Right lobe of liver (tissue), 6 donors: ENCODE measurements at regions not wholly inside any gene's neighbourhood (a gene's known extent, or its start where the extent isn't known, plus 50 kb on each side); places are given as distances from the start of the nearest gene placed in this dataset.

Source experiments
- ATAC-seq, 4 donors: fragments of 200-7000 bp; cut with Tn5 transposase; one replicate each; pipeline ENCODE4 v1.9.1; 2020; ENCODE audit warnings: mild to moderate bottlenecking in 4 of 4, moderate library complexity in 4 of 4
- DNase-seq, 3 donors: peaks; one replicate each; pipeline ENCODE4 v3.0.0-alpha.2; 2020
- H3K27ac ChIP-seq, 3 donors: fragments of 200-600 bp; one replicate each; pipeline ENCODE4 v1.8.0; 2022
- H3K27me3 ChIP-seq, 2 donors: fragments of 200-600 bp; one replicate each; pipeline ENCODE4 v1.8.0; 2022
- H3K36me3 ChIP-seq, 4 donors: fragments of 200-600 bp; sonication (generic) in 1 of 4; one replicate each; pipeline versions ENCODE4 v1.5.1 to v1.8.0; 2017 to 2022; ENCODE audit warnings: control low read depth in 1 of 4
- H3K4me1 ChIP-seq, 4 donors: fragments of 200-600 bp; sonication (generic) in 1 of 4; one replicate each; pipeline versions ENCODE4 v1.5.1 to v1.8.0; 2017 to 2022; ENCODE audit warnings: control low read depth in 1 of 4
- H3K4me3 ChIP-seq, 3 donors: fragments of 200-600 bp; one replicate each; pipeline ENCODE4 v1.8.0; 2022
- H3K9me3 ChIP-seq, 4 donors: fragments of 200-600 bp; sonication (generic) in 1 of 4; one replicate each; pipeline versions ENCODE4 v1.5.1 to v1.8.0; 2017 to 2022; ENCODE audit warnings: control low read depth in 1 of 4
- CTCF ChIP-seq, 4 donors: fragments of 200-600 bp in 3 of 4; fragments of 450-650 bp in 1 of 4; IDR thresholded peaks; one replicate each; pipeline versions ENCODE4 v1.5.1 to v1.8.0; 2016 to 2022; ENCODE audit warnings: antibody characterized with exemption in 4 of 4, mild to moderate bottlenecking in 2 of 4
- POLR2A ChIP-seq: fragments of 450-650 bp; IDR thresholded peaks from one replicate; pipeline ENCODE4 v1.6.1; 2017; ENCODE audit warnings: antibody characterized with exemption, mild to moderate bottlenecking
- WGBS: methylation state at CpG from one replicate; pipeline ENCODE4 v1.1.6; 2018; ENCODE audit warnings: low coverage, low lambda C conversion rate; ENCODE audit not compliant: insufficient coverage; ENCODE audit errors: missing lambda C conversion rate; 5-methylcytosine and 5-hydroxymethylcytosine counted together
- intact Hi-C, 2 donors: fragments of 100-400 bp; cut with DNase I; formaldehyde crosslinking; loops; one replicate each; pipeline versions ENCODE4 v1.11.2 to v1.14.1; 2022
- donor health status: DM: no; HTN: yes; CAD: no.
- donor health status: DM: no; HTN: no; CAD: no.
- donor health status: DM: no; HTN: no; CAD: no.
- donor health status: DM: no; HTN: yes; CAD: no.
- donor health status: DM: no; HTN: yes; CAD: no.

GRCh38 chr14:43252866-43253265, 1254.2 kb downstream of the FSCB start:
- Histone ChIP-seq H3K4me1 (no peaks in the 10 kb centered on the region), H3K4me3 (no peak overlapping the region), H3K27me3 (no peaks in the 10 kb centered on the region), H3K36me3 (no peaks in the 10 kb centered on the region), H3K9me3 (no peaks in the 10 kb centered on the region), H3K27ac (no peak overlapping the region)
- no peak for DNase-seq
- ATAC-seq: no peak
- no peak for TF ChIP-seq POLR2A
- TF ChIP-seq CTCF (IDR thresholded peaks at IDR 0.05): no peak
- intact Hi-C loops: no loop called here
- WGBS: 64% methylated on average over 6 of the region's 6 CpGs

- no peaks in the 10 kb centered on the region for H3K27me3 ChIP-seq
- WGBS: 39% methylated on average over 3 of the region's 3 CpGs
- H3K4me3 ChIP-seq: no peak overlapping the region
- TF ChIP-seq CTCF (IDR thresholded peaks at IDR 0.05) (no peak), POLR2A (no peak)
- H3K36me3 ChIP-seq: no peaks in the 10 kb centered on the region
- intact Hi-C loops: no loop called here
- DNase-seq (no peak), ATAC-seq (no peak)
- no peaks in the 10 kb centered on the region for H3K4me1 ChIP-seq
- no peaks in the 10 kb centered on the region for H3K9me3 ChIP-seq
- no peak overlapping the region for H3K27ac ChIP-seq
Observed at GRCh38 chr14:43249591-43249990, 1257.5 kb downstream of the FSCB start.

- DNase-seq: no peak
- H3K4me1 ChIP-seq: no peaks in the 10 kb centered on the region
- H3K9me3 ChIP-seq: no peaks in the 10 kb centered on the region
- intact Hi-C loops: no loop called here
- no peaks in the 10 kb centered on the region for H3K36me3 ChIP-seq
- no peak overlapping the region for H3K4me3 ChIP-seq
- TF ChIP-seq POLR2A (no peak), CTCF (IDR thresholded peaks at IDR 0.05) (no peak)
- no peak for ATAC-seq
- H3K27ac ChIP-seq: no peak overlapping the region
- no peaks in the 10 kb centered on the region for H3K27me3 ChIP-seq
Observed at GRCh38 chr14:43249116-43249515, 1258.0 kb downstream of the FSCB start.

DNA sequence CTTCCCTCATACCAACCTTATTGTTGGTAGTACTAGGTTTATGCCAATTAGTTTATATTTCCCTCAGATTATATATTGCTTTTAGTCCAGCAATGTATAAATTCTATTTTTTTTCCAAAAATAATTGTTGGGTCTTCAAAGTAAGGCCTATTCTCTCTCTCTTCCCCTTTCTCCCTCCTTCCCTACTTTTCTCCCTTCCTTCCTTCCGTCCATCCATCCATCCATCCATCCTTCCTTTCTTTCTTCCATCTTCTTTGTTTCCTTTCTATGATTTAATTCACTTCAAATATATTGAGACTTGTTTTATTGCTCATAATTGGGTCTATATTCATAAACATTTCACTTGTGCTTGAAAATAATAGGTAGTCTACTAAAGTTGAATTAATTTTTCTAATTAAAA, 1259.2 kb downstream of the FSCB start:
- Histone ChIP-seq H3K27ac (no peak overlapping the region), H3K27me3 (no peaks in the 10 kb centered on the region), H3K4me3 (no peak overlapping the region), H3K9me3 (no peaks in the 10 kb centered on the region), H3K4me1 (no peaks in the 10 kb centered on the region), H3K36me3 (no peaks in the 10 kb centered on the region)
- ATAC-seq (no peak), DNase-seq (no peak)
- 50% methylated on average over 1 of the region's 1 CpG for WGBS
- intact Hi-C loops: no loop called here
- no peak for TF ChIP-seq CTCF (IDR thresholded peaks at IDR 0.05)
- TF ChIP-seq POLR2A: no peak

DNA sequence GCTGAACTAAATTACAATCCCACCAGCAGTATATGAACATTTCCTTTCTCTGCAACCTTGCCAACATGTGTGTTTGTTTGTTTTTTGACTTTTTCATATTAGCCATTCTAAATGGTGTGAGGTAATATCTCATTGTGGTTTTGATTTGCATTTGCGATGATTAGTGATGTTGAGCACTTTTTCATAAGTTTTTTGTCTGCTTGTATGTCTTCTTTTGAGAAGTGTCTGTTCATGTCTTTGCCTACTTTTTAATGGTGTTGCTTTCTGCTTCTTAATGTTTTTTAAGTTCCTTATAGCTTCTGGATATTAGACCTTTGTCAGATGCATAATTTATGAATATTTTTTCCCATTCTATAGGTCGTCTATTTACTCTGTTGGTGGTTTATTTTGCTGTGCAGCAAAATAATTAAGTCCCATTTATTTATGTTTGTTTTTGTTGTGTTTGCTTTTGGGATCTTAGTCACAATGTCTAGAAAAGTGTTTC, 1262.9 kb downstream of the FSCB start:
- ATAC-seq (no peak), DNase-seq (no peak)
- H3K27ac ChIP-seq: no peak overlapping the region
- intact Hi-C loops: no loop called here
- no peaks in the 10 kb centered on the region for H3K9me3 ChIP-seq
- no peak for TF ChIP-seq CTCF (IDR thresholded peaks at IDR 0.05)
- no peaks in the 10 kb centered on the region for H3K4me1 ChIP-seq
- no peaks in the 10 kb centered on the region for H3K27me3 ChIP-seq
- H3K36me3 ChIP-seq: no peaks in the 10 kb centered on the region
- H3K4me3 ChIP-seq: no peak overlapping the region
- 35% methylated on average over 2 of the region's 2 CpGs for WGBS
